ENCODE measurements at regions not wholly inside any gene's neighbourhood (a gene's known extent, or its start where the extent isn't known, plus 50 kb on each side); places are given as distances from the start of the nearest gene placed in this dataset.
"Not testable (repeated sequence)": the region's sequence is repeated elsewhere in the genome, so short reads cannot be mapped to it uniquely, and the experiment has no call there.

- TF ChIP-seq CTCF (IDR thresholded peaks at IDR 0.05): no peak
- no peak for ATAC-seq
Observed at GRCh38 chr6:139962654-139963347, 588.4 kb upstream of the CITED2 start.

GRCh38 chr6:139961190-139961589 is 586.7 kb upstream of the CITED2 start:
- intact Hi-C loops (cut with DNase I): no loop called here
- H3K9me3 ChIP-seq: no peaks in the 10 kb centered on the region
- DNase-seq: no peak
- H3K36me3 ChIP-seq: no peaks in the 10 kb centered on the region
- H3K4me3 ChIP-seq: no peak overlapping the region
- H3K27ac ChIP-seq: no peak overlapping the region
- H3K4me1 ChIP-seq: peaks cover 13% of the 10 kb centered on the region
- ATAC-seq: no peak
- no peak for TF ChIP-seq CTCF (IDR thresholded peaks at IDR 0.05)
- H3K27me3 ChIP-seq (ENCODE audit: low read depth): no peaks in the 10 kb centered on the region

More at GRCh38 chr6:139962654-139963347, 588.4 kb upstream of the CITED2 start:
- intact Hi-C loops (cut with DNase I): no loop called here
- no peaks in the 10 kb centered on the region for H3K36me3 ChIP-seq
- H3K4me1 ChIP-seq: peaks cover 13% of the 10 kb centered on the region
- no peak overlapping the region for H3K4me3 ChIP-seq
- no peaks in the 10 kb centered on the region for H3K9me3 ChIP-seq
- DNase-seq: no peak
- H3K27ac ChIP-seq: no peak overlapping the region
- no peaks in the 10 kb centered on the region for H3K27me3 ChIP-seq (ENCODE audit: low read depth)

GRCh38 chr6:139960671-139961070 is 586.2 kb upstream of the CITED2 start:
- Histone ChIP-seq H3K27me3 (ENCODE audit: low read depth) (no peaks in the 10 kb centered on the region), H3K4me3 (no peak overlapping the region), H3K36me3 (no peaks in the 10 kb centered on the region), H3K9me3 (no peaks in the 10 kb centered on the region), H3K4me1 (peaks cover 8% of the 10 kb centered on the region), H3K27ac (no peak overlapping the region)
- ATAC-seq (no peak), DNase-seq (no peak)
- intact Hi-C loops (cut with DNase I): no loop called here
- TF ChIP-seq CTCF (IDR thresholded peaks at IDR 0.05): no peak

- DNase-seq (no peak), ATAC-seq (no peak)
- no peaks in the 10 kb centered on the region for H3K4me1 ChIP-seq
- H3K27me3 ChIP-seq (ENCODE audit: low read depth): no peaks in the 10 kb centered on the region
- no peak overlapping the region for H3K4me3 ChIP-seq
- peaks cover 11% of the 10 kb centered on the region for H3K9me3 ChIP-seq
- no peaks in the 10 kb centered on the region for H3K36me3 ChIP-seq
- TF ChIP-seq CTCF (IDR thresholded peaks at IDR 0.05): no peak
- no peak overlapping the region for H3K27ac ChIP-seq
- intact Hi-C loops (cut with DNase I): no loop called here
Observed at GRCh38 chr6:139955366-139956155, 581.1 kb upstream of the CITED2 start.

- TF ChIP-seq CTCF (IDR thresholded peaks at IDR 0.05): no peak
- no peak for ATAC-seq
Observed at GRCh38 chr6:139954463-139955071, 580.1 kb upstream of the CITED2 start.

GRCh38 chr6:139953780-139954179 is 579.3 kb upstream of the CITED2 start:
- not testable (repeated sequence) for H3K4me1 ChIP-seq, ATAC-seq, DNase-seq

More at GRCh38 chr6:139954463-139955071, 580.1 kb upstream of the CITED2 start:
- intact Hi-C loops (cut with DNase I): no loop called here
- H3K4me1 ChIP-seq: no peaks in the 10 kb centered on the region
- H3K9me3 ChIP-seq: peaks cover 11% of the 10 kb centered on the region
- no peak for DNase-seq
- no peaks in the 10 kb centered on the region for H3K36me3 ChIP-seq
- no peaks in the 10 kb centered on the region for H3K27me3 ChIP-seq (ENCODE audit: low read depth)
- no peak overlapping the region for H3K27ac ChIP-seq
- H3K4me3 ChIP-seq: no peak overlapping the region

More at GRCh38 chr6:139953780-139954179, 579.3 kb upstream of the CITED2 start:
- intact Hi-C loops (cut with DNase I); H3K36me3 ChIP-seq; H3K27me3 ChIP-seq (ENCODE audit: low read depth); H3K27ac ChIP-seq; H3K4me3 ChIP-seq: not testable (repeated sequence)
- peaks cover 11% of the 10 kb centered on the region for H3K9me3 ChIP-seq

Data from lower lobe of right lung (tissue), 2 donors.